ENCODE measurements at regions not wholly inside any gene's neighbourhood (a gene's known extent, or its start where the extent isn't known, plus 50 kb on each side); places are given as distances from the start of the nearest gene placed in this dataset.

DNA sequence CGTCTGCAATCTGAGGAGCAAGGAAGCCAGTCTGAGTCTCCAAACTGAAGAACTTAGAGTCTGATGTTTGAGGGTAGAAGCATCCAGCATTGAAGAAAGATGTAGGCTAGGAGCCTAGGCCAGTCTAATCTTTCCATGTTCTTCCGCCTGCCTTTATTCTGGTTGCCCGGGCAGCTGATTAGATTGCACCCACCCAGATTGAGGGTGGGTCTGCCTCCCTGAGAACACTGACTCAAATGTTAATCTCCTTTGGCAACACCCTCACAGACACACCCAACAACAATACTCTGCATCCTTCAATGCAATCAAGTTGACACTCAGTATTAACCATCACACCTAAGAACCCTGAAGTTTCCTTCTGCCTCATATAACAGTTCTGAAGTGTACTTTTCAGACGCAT lies 350.1 kb downstream of the RFPL4B start:
- no peak for DNase-seq (ENCODE audit: low read depth in 1 of 2, low spot score in 1 of 2)
- no peak for TF ChIP-seq POLR2AphosphoS5 (IDR thresholded peaks at IDR 0.05; ENCODE audit: low read depth)
- no peak overlapping the region for H3K4me3 ChIP-seq (replicated peaks; ENCODE audit: insufficient read depth, low read length)
- no peak overlapping the region for H3K27ac ChIP-seq (replicated peaks)
- no peaks in the 10 kb centered on the region for H3K27me3 ChIP-seq (ENCODE audit: insufficient read depth, poor library complexity, severe bottlenecking)

GRCh38 chr6:112701201-112701600 lies 354.1 kb downstream of the RFPL4B start:
- Histone ChIP-seq H3K27ac (replicated peaks) (no peak overlapping the region), H3K27me3 (ENCODE audit: insufficient read depth, poor library complexity, severe bottlenecking) (no peaks in the 10 kb centered on the region), H3K4me3 (replicated peaks; ENCODE audit: insufficient read depth, low read length) (no peak overlapping the region)
- TF ChIP-seq SPI1 (IDR thresholded peaks at IDR 0.05; ENCODE audit: borderline replicate concordance, low read depth) (no peak), POLR2AphosphoS5 (IDR thresholded peaks at IDR 0.05; ENCODE audit: low read depth) (no peak), CTCF (IDR thresholded peaks at IDR 0.05; ENCODE audit: insufficient read depth, low read length) (no peak), GABPA (IDR thresholded peaks at IDR 0.05; ENCODE audit: low read depth) (no peak)
- TF ChIP-seq, protein P1, sequence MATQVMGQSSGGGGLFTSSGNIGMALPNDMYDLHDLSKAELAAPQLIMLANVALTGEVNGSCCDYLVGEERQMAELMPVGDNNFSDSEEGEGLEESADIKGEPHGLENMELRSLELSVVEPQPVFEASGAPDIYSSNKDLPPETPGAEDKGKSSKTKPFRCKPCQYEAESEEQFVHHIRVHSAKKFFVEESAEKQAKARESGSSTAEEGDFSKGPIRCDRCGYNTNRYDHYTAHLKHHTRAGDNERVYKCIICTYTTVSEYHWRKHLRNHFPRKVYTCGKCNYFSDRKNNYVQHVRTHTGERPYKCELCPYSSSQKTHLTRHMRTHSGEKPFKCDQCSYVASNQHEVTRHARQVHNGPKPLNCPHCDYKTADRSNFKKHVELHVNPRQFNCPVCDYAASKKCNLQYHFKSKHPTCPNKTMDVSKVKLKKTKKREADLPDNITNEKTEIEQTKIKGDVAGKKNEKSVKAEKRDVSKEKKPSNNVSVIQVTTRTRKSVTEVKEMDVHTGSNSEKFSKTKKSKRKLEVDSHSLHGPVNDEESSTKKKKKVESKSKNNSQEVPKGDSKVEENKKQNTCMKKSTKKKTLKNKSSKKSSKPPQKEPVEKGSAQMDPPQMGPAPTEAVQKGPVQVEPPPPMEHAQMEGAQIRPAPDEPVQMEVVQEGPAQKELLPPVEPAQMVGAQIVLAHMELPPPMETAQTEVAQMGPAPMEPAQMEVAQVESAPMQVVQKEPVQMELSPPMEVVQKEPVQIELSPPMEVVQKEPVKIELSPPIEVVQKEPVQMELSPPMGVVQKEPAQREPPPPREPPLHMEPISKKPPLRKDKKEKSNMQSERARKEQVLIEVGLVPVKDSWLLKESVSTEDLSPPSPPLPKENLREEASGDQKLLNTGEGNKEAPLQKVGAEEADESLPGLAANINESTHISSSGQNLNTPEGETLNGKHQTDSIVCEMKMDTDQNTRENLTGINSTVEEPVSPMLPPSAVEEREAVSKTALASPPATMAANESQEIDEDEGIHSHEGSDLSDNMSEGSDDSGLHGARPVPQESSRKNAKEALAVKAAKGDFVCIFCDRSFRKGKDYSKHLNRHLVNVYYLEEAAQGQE (IDR thresholded peaks at IDR 0.05; ENCODE audit: insufficient replicate concordance, low read depth), result no peak
- no peak for DNase-seq (ENCODE audit: low read depth in 1 of 2, low spot score in 1 of 2)

GRCh38 chr6:112710710-112711109 lies 363.6 kb downstream of the RFPL4B start:
- H3K27me3 ChIP-seq (ENCODE audit: insufficient read depth, poor library complexity, severe bottlenecking), result no peaks in the 10 kb centered on the region
- H3K4me3 ChIP-seq (replicated peaks; ENCODE audit: insufficient read depth, low read length), result no peak overlapping the region
- DNase-seq (ENCODE audit: low read depth in 1 of 2, low spot score in 1 of 2), result no peak
- no peak for TF ChIP-seq SPI1 (IDR thresholded peaks at IDR 0.05; ENCODE audit: borderline replicate concordance, low read depth)
- TF ChIP-seq POLR2AphosphoS5 (IDR thresholded peaks at IDR 0.05; ENCODE audit: low read depth), result no peak
- TF ChIP-seq, protein P1 (IDR thresholded peaks at IDR 0.05; ENCODE audit: insufficient replicate concordance, low read depth), result no peak
- TF ChIP-seq CTCF (IDR thresholded peaks at IDR 0.05; ENCODE audit: insufficient read depth, low read length), result no peak
- TF ChIP-seq GABPA (IDR thresholded peaks at IDR 0.05; ENCODE audit: low read depth), result no peak
- H3K27ac ChIP-seq (replicated peaks), result no peak overlapping the region

GRCh38 chr6:112713402-112713801 lies 366.3 kb downstream of the RFPL4B start:
- Histone ChIP-seq H3K27me3 (ENCODE audit: insufficient read depth, poor library complexity, severe bottlenecking) (no peaks in the 10 kb centered on the region), H3K27ac (replicated peaks) (no peak overlapping the region), H3K4me3 (replicated peaks; ENCODE audit: insufficient read depth, low read length) (no peak overlapping the region)
- DNase-seq (ENCODE audit: low read depth in 1 of 2, low spot score in 1 of 2), result no peak
- TF ChIP-seq CTCF (IDR thresholded peaks at IDR 0.05; ENCODE audit: insufficient read depth, low read length) (no peak), POLR2AphosphoS5 (IDR thresholded peaks at IDR 0.05; ENCODE audit: low read depth) (no peak), GABPA (IDR thresholded peaks at IDR 0.05; ENCODE audit: low read depth) (no peak), SPI1 (IDR thresholded peaks at IDR 0.05; ENCODE audit: borderline replicate concordance, low read depth) (no peak)
- TF ChIP-seq, protein P1 (IDR thresholded peaks at IDR 0.05; ENCODE audit: insufficient replicate concordance, low read depth), result no peak
